ENCODE measurements at regions not wholly inside any gene's neighbourhood (a gene's known extent, or its start where the extent isn't known, plus 50 kb on each side); places are given as distances from the start of the nearest gene placed in this dataset.

- TF ChIP-seq YY1 (IDR thresholded peaks at IDR 0.05; ENCODE audit: low read depth) (no peak), TAF1 (IDR thresholded peaks at IDR 0.05; ENCODE audit: low read depth) (no peak), MAX (IDR thresholded peaks at IDR 0.05) (no peak), EP300 (IDR thresholded peaks at IDR 0.05; ENCODE audit: borderline replicate concordance) (no peak), USF1 (IDR thresholded peaks at IDR 0.05) (no peak), CEBPB (IDR thresholded peaks at IDR 0.05) (no peak), FOXM1 (IDR thresholded peaks at IDR 0.05; ENCODE audit: borderline replicate concordance, low read depth) (no peak), EGR1 (IDR thresholded peaks at IDR 0.05) (no peak), CREB1 (IDR thresholded peaks at IDR 0.05; ENCODE audit: low read depth) (no peak), TEAD4 (IDR thresholded peaks at IDR 0.05) (no peak), TCF12 (IDR thresholded peaks at IDR 0.05; ENCODE audit: low read depth) (no peak), REST (IDR thresholded peaks at IDR 0.05; ENCODE audit: low read depth) (no peak), NFIC (IDR thresholded peaks at IDR 0.05) (no peak), RAD21 (IDR thresholded peaks at IDR 0.05; ENCODE audit: low read depth) (no peak), ZBTB7A (IDR thresholded peaks at IDR 0.05; ENCODE audit: low read depth) (no peak)
These were observed 1071.7 kb upstream of the TENM4 start for GRCh38 chr11:80512491-80512890.

- TF ChIP-seq FOXM1 (IDR thresholded peaks at IDR 0.05; ENCODE audit: borderline replicate concordance, low read depth) (no peak), TEAD4 (IDR thresholded peaks at IDR 0.05) (no peak)
These were observed 1064.9 kb upstream of the TENM4 start for GRCh38 chr11:80505771-80506170.

- TF ChIP-seq EGR1 (IDR thresholded peaks at IDR 0.05) (no peak), EP300 (IDR thresholded peaks at IDR 0.05; ENCODE audit: borderline replicate concordance) (no peak), REST (IDR thresholded peaks at IDR 0.05; ENCODE audit: low read depth) (no peak), USF1 (IDR thresholded peaks at IDR 0.05) (no peak)
These were observed 1063.2 kb upstream of the TENM4 start for GRCh38 chr11:80503990-80504389.

- no peak for TF ChIP-seq ZBTB7A (IDR thresholded peaks at IDR 0.05; ENCODE audit: low read depth)
- no peak for TF ChIP-seq EGR1 (IDR thresholded peaks at IDR 0.05)
- no peak for TF ChIP-seq EP300 (IDR thresholded peaks at IDR 0.05; ENCODE audit: borderline replicate concordance)
- TF ChIP-seq USF1 (IDR thresholded peaks at IDR 0.05): no peak
- TF ChIP-seq CREB1 (IDR thresholded peaks at IDR 0.05; ENCODE audit: low read depth): no peak
- TF ChIP-seq REST (IDR thresholded peaks at IDR 0.05; ENCODE audit: low read depth): no peak
- TF ChIP-seq CEBPB (IDR thresholded peaks at IDR 0.05): no peak
These were observed 1061.7 kb upstream of the TENM4 start for GRCh38 chr11:80502511-80502910.

GRCh38 chr11:80495116-80495515 lies 1054.3 kb upstream of the TENM4 start:
- TF ChIP-seq MAX (IDR thresholded peaks at IDR 0.05) (no peak), EP300 (IDR thresholded peaks at IDR 0.05; ENCODE audit: borderline replicate concordance) (no peak), ZBTB7A (IDR thresholded peaks at IDR 0.05; ENCODE audit: low read depth) (no peak), FOXM1 (IDR thresholded peaks at IDR 0.05; ENCODE audit: borderline replicate concordance, low read depth) (no peak), RAD21 (IDR thresholded peaks at IDR 0.05; ENCODE audit: low read depth) (no peak), CREB1 (IDR thresholded peaks at IDR 0.05; ENCODE audit: low read depth) (no peak), TAF1 (IDR thresholded peaks at IDR 0.05; ENCODE audit: low read depth) (no peak)

Data from Ishikawa (cell line).